ENCODE measurements at regions not wholly inside any gene's neighbourhood (a gene's known extent, or its start where the extent isn't known, plus 50 kb on each side); places are given as distances from the start of the nearest gene placed in this dataset.
A peak's percentile ranks its signal among the peaks of the same experiment; 100 is the strongest.
"Not testable (repeated sequence)": the region's sequence is repeated elsewhere in the genome, so short reads cannot be mapped to it uniquely, and the experiment has no call there.

DNA sequence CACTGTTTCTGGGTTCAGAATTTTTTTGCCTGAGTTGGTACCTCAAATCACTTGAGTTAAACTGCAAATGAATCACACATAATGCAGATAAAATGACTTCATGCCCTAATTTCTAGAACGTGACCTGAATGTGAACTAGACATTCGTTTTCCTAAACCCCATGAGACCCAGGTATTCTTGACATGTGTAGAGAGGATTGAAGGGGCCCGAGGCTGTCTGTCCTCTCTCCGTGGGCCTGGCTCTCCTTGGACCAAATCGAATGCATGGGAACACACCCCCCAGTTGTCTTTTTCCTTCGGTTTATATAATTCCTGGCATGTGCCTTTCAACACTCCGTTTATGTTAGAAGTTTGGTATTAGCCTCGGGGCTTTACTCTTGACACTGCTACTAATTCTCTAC lies 262.4 kb upstream of the PLGLB2 start:
- not testable (repeated sequence) for DNase-seq (ENCODE audit: low read depth, low spot score)

DNA sequence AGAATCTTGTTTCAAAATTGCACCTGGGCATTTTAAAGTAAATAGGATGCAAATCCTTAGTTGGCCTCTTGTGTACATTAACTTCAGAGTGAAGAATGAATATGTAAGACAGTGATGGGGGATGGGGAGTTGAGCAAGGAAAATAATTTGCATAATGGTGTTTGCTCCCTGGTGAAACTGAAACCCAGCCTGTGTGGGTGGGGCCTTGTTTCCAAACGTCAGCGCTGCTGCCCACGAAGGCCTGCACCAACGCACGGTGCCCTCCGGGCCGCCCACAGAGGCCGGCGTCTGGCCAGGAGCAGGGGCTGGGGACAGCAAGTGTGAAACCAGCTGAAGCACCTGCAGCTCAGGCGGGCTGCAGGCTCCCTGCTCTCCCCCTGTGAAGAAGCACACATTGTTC lies 262.0 kb upstream of the PLGLB2 start:
- DNase-seq (ENCODE audit: low read depth, low spot score) = not testable (repeated sequence)

DNA sequence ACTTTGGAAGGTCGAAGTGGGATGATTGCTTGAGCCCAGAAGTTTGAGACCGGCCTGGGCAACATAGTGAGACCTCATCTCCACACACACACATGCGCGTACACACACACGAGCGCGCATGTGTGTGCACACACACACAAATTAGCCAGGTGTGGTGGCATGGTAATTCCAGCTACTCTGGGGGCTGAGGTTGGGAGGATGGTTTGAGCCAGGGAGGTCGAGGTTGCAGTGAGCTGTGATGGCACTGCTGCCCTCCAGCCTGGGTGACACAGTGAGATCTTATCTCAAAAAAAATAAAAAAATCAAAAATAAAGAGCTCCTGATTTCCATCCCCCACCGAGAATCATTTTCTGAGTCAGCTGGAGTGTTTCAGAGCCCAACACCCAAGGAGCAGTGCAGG lies 261.5 kb upstream of the PLGLB2 start:
- DNase-seq (ENCODE audit: low read depth, low spot score) = not testable (repeated sequence)

DNA sequence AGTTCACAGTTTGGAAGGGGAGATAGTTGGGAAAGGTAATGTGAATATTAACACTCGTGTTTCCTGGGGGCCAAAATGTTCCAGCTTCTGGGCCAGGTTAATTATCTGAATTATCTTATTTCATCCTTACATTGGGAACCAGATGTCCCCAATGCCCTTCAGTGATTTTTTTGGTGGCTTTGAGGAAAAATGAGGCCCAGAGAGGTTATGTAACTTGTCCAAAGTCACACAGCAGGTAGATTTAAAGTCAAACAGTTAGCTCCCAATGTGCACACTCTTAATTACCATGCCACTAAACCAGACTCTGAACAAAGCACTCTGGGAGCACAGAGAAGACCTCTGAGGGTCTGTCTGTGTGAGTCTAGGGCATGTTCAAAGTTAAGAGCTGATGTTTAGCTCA lies 259.9 kb upstream of the PLGLB2 start:
- DNase-seq (ENCODE audit: low read depth, low spot score) = not testable (repeated sequence)

DNA sequence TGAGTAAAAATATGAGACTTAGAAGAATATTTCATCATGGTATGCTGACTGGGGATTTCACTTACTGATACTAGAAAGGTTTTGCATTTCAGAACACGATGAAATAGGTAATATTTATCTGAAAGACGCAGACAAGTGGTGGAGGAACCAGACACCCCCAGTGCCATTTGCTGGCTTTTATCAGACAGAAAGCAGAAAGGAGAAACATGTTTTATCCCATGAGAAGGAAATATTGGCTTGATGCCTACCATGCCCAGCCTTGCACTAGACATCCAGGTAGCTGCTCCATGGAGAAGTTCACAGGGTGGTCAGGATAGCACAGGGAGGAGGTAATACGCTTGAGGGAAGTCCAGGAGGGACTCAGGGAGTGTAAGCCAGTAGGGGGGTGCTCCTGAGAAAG lies 258.9 kb upstream of the PLGLB2 start:
- DNase-seq (ENCODE audit: low read depth, low spot score) = not testable (repeated sequence)

DNA sequence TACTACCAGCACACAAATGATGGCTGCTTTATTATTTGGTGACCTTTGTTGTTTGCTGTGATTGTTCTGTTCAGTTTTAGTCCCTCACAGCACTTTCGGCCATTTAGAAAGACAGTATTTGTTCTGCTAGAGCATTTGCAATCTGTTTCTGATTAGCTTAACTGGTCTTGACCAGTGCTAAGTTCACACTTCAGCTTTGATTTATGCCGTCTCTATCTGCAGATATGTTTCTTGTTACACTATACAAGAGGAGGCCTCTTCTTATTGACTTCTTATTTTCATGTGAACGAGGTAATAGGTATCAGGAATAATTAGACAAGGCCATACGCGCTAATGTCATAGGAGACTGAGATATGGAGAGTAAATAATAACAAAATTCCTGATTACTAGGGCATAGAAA lies 253.0 kb upstream of the PLGLB2 start:
- DNase-seq (ENCODE audit: low read depth, low spot score) = not testable (repeated sequence)

DNA sequence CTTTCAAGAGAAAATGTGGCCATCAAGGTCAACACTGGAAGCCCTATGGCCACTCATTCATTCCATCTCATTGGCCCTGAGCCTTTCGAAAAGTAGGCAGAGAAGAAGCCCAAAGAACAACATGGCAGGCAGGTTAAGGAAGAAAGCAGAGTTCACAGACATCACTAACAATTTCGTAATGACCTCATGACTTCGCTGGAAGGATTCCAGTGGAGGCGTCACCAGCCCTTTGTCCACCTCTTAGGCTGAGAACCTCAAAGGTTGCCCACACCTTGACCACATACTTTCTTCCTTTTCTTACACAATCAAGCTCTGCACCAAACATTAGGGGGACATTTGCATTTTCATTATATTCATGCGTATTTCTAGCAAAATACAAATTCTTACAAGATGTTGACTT lies 252.4 kb upstream of the PLGLB2 start:
- DNase-seq (ENCODE audit: low read depth, low spot score) = not testable (repeated sequence)

DNA sequence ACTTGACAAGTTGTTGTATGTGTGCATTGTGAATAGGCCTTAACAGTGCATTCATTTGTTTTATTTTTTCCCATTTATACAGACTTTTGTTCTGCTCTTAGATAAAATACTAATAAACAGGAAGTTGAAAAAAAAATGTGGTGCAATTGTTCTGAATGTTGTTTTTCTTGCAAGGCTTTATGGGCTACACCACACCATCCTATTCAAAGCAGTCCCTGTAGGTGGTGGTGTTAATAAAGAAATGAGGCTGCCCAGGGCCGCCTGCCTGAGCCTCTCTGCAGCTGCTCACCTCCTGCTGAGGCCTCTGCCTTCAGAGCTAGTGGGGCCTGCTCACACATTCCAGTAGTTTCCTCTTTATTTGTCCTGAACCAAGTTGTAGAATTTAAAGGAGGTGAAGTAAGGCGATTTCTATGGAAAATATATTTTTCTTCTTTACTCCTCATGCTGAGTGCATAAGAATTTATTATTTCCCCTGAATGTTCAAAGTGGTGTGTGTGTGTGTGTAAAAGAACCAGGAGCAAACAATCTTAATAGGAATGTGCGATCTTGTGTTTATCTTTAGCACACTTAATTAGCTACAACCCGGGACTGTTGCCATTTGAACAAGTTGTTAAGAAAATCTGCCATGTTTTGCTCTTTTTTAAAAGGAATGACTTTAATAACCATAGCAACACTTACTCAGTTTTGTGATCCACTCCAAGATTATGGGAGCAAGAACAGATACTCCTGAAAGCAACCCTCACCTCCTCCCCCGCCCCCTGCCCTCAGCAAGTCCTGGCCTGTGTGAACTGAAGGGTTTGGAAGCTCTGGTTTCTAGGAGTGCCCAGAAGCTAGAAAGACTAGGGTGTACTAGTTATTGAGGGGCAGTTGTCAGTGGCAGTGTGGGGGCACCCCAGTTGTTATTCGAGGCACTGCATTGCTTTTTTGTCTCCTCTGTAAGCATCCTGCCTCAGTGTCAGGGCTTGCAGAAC lies 251.6 kb upstream of the PLGLB2 start:
- DNase-seq (ENCODE audit: low read depth, low spot score) = peak; percentile 40

DNA sequence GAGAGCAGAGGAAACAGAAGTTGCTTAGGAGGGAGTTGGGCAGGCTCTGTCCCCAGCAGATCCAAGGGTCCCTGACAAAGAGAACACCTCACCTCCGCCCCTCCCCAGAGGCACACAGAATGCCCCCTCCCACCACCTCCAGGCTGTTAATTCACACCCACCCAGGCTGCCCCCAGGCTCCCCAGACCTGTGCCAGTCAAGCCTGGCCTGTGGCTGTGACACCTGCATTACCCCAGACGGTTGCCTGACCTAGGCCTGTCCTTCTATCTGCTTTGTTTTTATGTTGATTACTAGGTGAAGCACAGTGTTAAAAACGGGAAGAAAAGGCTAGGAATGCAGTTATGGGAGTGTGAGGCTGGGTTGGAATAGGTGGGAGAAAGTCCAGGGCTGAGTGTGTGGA lies 250.8 kb upstream of the PLGLB2 start:
- DNase-seq (ENCODE audit: low read depth, low spot score) = not testable (repeated sequence)

DNA sequence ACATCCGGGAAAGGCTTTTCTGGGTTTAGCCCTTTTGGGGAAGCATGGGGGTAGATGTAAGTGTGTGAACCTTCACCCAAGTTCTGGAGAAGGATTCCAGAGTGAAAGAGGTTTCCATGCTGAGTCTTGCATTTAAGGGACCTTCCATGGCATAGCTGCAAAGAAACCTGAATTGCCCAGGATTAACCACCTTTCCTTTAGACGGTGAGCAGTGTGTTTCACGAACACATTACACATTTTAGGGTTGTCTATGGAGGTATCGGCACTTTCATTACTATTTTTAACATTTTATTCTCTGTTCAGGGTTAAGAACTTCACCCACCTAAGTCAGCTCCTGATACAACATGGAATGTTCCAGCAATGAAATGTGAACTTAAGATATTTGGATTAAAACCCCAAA lies 250.2 kb upstream of the PLGLB2 start:
- DNase-seq (ENCODE audit: low read depth, low spot score) = not testable (repeated sequence)

DNA sequence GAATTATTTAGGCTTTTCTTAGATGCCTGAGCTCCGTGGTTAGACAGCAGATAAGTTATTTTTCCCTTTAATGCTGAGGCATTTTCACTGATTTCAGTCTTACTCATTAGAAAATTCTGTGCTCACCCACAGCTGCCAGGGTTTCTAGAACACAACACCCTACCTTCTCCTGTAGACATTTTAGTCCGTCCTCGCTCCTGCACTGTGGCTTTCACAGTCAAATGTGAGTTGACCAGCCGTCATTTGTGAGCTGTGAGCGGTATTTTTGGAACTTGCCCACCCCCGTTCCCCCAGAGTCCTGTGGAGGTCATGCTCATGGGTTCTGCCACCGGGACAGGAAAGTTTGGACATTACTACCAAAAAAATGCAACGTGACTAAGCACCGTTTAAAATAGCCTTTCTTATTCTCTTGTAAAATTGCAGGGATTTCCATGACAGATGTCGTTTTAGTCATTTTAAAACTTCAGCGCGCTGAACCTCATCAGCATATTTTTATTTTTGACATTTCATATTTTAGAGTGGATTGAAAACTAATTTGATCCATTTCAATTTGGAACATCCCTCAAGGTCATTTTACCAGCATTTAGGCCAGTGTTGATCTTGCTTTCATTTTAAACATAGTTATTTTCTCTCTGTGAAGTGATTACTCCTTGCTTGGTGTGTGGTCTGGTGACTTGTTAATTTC lies 249.6 kb upstream of the PLGLB2 start:
- not testable (repeated sequence) for DNase-seq (ENCODE audit: low read depth, low spot score)

DNA sequence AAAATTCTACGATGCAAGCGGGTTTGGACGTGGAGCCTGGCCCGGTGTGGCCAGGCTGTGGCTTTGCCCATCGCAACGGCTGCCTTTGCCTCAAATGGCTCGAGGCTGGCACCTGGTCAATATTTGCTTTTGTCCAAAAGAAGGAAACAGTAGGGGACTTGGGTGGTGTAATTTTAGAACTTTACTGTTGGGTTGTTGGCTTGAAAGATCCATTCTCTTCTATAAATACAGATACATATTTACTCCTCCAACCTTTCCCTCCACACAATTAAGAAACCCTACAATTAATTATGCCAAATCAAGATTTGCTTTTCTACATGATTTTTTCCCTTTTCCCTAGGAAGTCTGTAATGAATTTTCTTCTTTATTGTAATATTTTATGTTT lies 249.0 kb upstream of the PLGLB2 start:
- DNase-seq (ENCODE audit: low read depth, low spot score) = not testable (repeated sequence)

DNA sequence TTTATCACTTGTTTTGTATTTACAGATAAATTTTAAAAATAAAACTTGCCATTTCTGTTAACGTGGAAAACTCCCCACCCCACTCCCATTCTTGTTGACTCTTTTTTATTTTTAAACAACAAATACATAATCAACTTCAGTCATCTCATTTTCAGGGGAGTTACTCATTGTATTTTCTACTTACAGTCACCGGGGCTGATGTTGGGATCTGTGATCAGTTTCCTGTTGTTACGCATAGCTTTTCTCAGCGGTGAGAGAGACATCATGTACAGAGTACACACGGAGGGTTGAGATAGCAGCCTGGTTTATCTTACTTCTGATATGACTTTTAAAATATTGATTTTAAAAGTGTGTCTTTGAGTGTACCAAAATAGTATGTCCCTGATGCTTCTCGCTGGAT lies 248.0 kb upstream of the PLGLB2 start:
- DNase-seq (ENCODE audit: low read depth, low spot score) = not testable (repeated sequence)

DNA sequence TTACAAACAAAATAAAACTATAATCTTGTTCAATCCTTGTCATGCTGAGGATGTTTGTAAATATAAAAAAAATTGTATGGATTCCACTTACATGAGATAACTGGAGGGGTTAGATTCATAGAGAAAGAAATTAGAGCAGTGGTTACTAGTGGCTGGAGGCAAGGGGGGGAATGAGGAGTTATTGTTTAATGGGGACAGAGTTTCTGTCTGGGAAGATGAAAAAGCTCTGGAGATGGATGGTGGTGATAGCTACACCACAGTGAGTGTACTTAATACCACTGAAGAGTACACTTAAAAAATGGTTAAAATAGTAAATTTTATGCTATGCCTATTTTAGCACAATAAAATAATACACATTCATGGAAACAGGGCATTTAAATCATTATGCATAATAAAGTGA lies 247.5 kb upstream of the PLGLB2 start:
- DNase-seq (ENCODE audit: low read depth, low spot score) = not testable (repeated sequence)

DNA sequence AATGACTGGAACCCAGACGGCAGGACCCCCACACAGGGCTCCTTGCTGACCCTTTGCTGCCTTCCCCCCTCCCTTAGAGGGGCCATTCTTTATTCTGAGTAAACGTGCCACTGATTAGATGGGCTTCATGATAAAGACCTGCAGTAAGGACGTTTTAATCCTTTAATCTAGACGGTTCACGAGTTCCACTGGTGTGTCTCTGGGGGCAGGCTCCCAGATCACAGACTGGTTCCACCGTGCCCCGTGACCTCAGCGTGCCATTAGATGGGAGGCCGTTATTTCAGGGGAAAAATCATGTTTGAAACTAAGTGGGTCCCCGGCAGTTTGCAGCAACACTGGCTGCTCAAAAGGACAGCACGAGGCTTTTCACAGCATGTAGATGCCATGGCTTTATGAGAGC lies 246.9 kb upstream of the PLGLB2 start:
- DNase-seq (ENCODE audit: low read depth, low spot score) = not testable (repeated sequence)

DNA sequence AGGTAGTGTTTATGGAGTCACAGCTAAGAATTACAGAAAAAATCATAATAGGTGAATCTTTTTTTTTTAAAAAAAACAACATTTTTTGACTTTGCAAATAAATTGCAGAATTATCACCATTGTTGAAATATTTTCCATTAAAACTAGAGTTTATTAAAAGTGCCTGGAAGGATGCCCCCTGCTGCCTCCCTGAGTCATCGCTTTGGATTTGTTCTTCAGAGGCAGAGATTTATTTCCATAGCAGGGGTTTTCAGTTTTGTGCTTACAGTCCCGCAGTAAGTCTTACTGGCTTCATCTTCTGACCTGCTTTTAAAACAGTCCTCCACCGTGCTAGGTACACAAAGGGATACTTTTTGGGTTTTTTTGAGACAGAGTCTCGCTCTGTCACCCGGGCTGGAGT lies 244.9 kb upstream of the PLGLB2 start:
- DNase-seq (ENCODE audit: low read depth, low spot score) = not testable (repeated sequence)

DNA sequence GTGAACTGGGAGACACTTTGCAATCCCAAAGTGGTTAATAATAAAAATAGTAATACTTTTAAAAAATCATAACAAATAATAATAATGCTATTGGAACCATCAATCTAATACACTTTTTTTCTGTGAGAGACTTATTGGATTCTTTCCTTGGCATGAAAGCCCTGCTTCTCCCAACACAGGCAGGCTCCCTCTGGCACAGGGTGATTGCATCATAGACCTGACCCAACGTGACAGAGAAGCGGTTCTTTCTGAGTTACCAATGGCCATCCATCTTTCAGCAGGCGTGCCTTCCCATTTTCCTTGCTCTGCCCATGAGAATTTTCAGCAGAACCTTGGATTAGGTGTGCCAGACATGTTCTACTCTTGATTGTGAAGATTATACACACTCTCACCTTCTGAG lies 242.6 kb upstream of the PLGLB2 start:
- DNase-seq (ENCODE audit: low read depth, low spot score) = not testable (repeated sequence)

DNA sequence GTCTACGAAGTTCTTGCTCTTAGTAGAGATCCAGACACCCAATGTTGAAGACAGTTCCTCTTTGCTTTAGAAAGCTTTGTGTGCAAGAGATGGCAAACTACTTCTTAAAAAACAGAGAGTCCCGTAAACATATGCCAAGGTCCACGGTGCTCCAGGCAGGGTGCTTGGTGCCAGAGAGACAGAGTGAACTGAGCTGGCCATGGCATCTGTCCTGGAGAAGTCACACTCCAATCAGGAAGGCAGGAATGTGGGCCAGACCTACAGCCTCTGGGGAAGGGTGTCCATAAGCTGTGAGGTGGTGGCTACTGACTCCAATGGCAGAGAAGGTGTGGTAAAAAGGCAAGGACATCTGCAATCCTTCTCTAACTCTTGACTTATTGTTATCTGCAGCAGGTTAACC lies 242.0 kb upstream of the PLGLB2 start:
- DNase-seq (ENCODE audit: low read depth, low spot score) = not testable (repeated sequence)

DNA sequence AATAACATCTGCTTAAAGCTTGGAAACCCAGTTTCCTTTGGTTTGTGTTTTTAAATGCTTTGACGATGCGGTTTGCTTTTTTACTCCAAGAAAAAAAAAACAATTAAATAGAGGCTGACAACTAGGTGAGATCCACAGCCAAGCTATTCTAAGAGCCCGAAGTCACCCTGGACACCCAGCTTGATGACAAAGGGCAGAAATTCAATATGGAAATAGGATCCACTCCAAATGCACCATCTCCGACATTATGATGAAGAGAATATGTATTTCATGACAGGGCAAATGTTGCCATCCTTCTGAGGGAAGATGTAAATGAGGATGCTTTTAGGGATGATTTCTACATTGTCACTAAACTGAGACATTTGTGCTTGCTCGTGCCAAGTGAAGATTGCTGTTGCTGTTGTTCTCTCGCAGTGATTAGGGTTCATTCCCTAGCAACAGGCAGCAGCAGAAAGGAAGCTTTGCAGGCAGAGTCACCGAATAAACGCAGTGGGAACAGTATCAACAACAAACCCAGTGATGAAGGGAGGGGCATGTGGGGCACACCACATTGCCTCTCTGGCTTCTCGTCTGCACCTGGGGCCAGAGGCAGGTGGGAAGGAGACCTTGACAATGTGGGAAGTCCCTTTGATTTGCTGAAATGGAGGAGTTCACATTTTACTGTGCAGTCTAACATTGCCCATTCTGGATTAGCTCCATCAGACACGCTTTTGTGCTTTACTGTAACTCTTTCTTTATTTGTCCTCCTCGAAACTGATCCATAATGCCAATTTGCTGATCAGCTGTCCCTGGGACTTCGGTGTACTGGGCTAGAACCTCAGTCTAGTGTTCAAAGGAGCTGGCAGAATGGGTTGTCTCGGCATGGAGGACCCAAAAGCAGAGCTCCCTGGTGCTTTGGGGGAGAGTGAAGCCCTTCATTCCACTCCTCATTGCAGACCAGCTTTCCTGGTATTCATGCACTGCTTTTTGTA lies 240.2 kb upstream of the PLGLB2 start:
- not testable (repeated sequence) for DNase-seq (ENCODE audit: low read depth, low spot score)

DNA sequence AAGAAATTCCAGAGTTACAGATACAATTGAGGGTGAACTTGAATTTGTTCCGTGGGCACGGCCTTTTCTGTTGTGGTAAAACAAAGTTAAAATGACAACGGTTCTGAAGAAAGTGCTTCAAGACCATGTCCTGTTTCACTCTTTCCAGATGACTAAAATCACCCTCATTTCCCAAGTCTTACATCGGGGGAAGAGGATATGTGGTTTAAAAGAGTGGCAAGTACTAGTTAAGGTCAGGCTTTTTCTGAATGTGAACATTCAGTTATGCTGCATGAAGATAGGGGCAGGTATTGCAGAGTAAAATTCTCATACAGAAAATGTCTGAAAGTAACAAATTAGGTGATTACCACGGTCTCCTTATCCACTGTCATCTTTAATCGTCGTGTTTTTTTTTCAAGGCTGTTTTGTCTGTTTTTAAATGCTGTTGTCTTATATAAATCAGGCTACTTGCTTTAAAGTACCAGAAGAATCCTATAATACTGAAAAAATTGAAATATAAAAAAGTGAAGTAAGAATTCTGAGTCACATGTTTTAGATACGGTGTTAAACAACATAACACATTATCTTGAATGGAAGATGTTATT lies 236.6 kb upstream of the PLGLB2 start:
- not testable (repeated sequence) for DNase-seq (ENCODE audit: low read depth, low spot score)

DNA sequence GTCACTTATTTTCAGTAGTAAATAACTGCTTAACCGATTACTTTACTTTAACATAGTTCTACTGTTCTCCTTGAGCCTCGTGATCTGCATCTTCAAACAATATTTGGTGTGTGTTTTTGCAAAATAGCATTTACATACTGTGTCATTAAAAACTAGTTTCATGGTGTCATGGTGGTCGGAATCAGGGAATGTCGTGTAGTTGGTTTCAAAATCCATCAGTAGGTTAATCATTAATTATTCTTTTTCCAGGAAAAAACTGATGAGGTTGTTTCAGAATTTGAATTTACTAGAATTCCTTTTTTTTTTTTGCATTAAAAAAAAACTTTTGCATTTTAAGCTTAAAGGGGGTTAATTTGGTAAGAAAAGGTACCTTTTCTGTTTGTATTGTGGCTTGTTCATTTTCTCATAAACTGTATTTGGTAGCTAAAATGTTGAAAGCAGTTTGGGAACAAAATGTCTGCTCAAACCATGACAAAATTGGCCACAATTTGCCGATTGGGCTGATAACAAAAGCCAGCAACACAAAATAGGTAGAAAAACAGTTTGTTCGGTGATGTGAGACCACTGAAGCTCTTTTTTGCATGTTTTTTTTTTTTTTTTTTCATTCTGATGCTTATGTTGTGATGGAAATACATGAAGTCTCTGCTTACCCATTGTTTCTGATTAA lies 234.9 kb upstream of the PLGLB2 start:
- not testable (repeated sequence) for DNase-seq (ENCODE audit: low read depth, low spot score)
